GM12878 (cell line): ENCODE measurements at regions not wholly inside any gene's neighbourhood (a gene's known extent, or its start where the extent isn't known, plus 50 kb on each side); places are given as distances from the start of the nearest gene placed in this dataset.

Experiments
- ATAC-seq: fragments of 200-7000 bp; cut with Tn5 transposase; 3 replicates; pipeline ENCODE4 v1.9.1; 2020; ENCODE audit warnings: mild to moderate bottlenecking, moderate library complexity
- BruUV-seq: library from RNA; stranded (reverse); fragments of 400-500 nt; replicated peaks from 2 replicates; lab custom pipeline; 2021; lab: Mats Ljungman, UMichigan
- CTCF ChIA-PET: fragments of 300-600 bp; sonication (Branson Sonifier 250); formaldehyde crosslinking; extraction: SDS; loops from one replicate; lab custom pipeline; 2021; ENCODE audit warnings: inconsistent platforms; lab: Yijun Ruan, JAX
- POLR2A ChIA-PET: fragments of 350-600 bp; formaldehyde crosslinking; extraction: SDS; loops from one replicate; lab custom pipeline; 2021; ENCODE audit warnings: inconsistent platforms; lab: Charles Lee
- RAD21 ChIA-PET: fragments of 300-600 bp; sonication (Branson Sonifier 250); formaldehyde crosslinking; loops from one replicate; lab custom pipeline; 2023; ENCODE audit warnings: antibody characterized with exemption; ENCODE audit not compliant: unreplicated experiment; lab: Charles Lee
- SMC1A ChIA-PET: fragments of 300-600 bp; sonication (Branson Sonifier 250); formaldehyde crosslinking; loops from one replicate; lab custom pipeline; 2023; ENCODE audit not compliant: unreplicated experiment, uncharacterized antibody; lab: Charles Lee
- DNase-seq: peaks from one replicate; pipeline ENCODE4 v3.0.0-alpha.2; 2011; ENCODE audit warnings: low read depth, low spot score
- FAIRE-seq: peaks from 3 replicates; lab custom pipeline; 2011; peaks lifted over from hg19 to GRCh38; lab: Jason Lieb, UNC
- H2AFZ ChIP-seq: 2 replicates; pipeline ENCODE4 v1.6.0; 2011; ENCODE audit warnings: low read depth, low read length, control low read depth; ENCODE audit not compliant: control insufficient read depth
- H3K27ac ChIP-seq: 2 replicates; pipeline ENCODE4 v1.5.1; 2011; ENCODE audit warnings: control low read depth; ENCODE audit not compliant: control insufficient read depth, insufficient read depth
- H3K27me3 ChIP-seq, 2 experiments: replicated peaks in 1 of 2; 2 replicates each; pipeline versions ENCODE4 v1.6.0 to v1.6.1; 2011; ENCODE audit warnings: low read length in 1 of 2; ENCODE audit not compliant: control insufficient read depth in 2 of 2, insufficient read depth in 2 of 2
- H3K36me3 ChIP-seq, 2 experiments: 2 replicates each; pipeline ENCODE4 v1.5.1; 2011; ENCODE audit warnings: low read length in 1 of 2; ENCODE audit not compliant: control insufficient read depth in 2 of 2, insufficient read depth in 2 of 2
- H3K4me1 ChIP-seq: 2 replicates; pipeline ENCODE4 v1.6.1; 2011; ENCODE audit warnings: mild to moderate bottlenecking, low read length, moderate library complexity, mixed read lengths; ENCODE audit not compliant: control insufficient read depth, insufficient read depth
- H3K4me2 ChIP-seq: 2 replicates; pipeline ENCODE4 v1.6.0; 2011; ENCODE audit warnings: control low read depth; ENCODE audit not compliant: control insufficient read depth, insufficient read depth
- H3K4me3 ChIP-seq: fragments of 200-600 bp; sonication (generic); 2 replicates; pipeline ENCODE4 v1.5.1; 2016
- H3K79me2 ChIP-seq: 2 replicates; pipeline ENCODE4 v1.6.0; 2011; ENCODE audit warnings: low read length; ENCODE audit not compliant: control insufficient read depth, insufficient read depth
- H3K9ac ChIP-seq: 2 replicates; pipeline ENCODE4 v1.8.0; 2011; ENCODE audit warnings: low read length, control low read depth, mixed read lengths; ENCODE audit not compliant: control insufficient read depth, insufficient read depth
- H3K9me3 ChIP-seq: replicated peaks from 3 replicates; pipeline ENCODE4 v1.5.1; 2011; ENCODE audit warnings: mild to moderate bottlenecking, low read length; ENCODE audit not compliant: control insufficient read depth, insufficient read depth
- H4K20me1 ChIP-seq: 2 replicates; pipeline ENCODE4 v1.6.0; 2011; ENCODE audit not compliant: control insufficient read depth, insufficient read depth
- BRCA1 ChIP-seq: IDR thresholded peaks from 2 replicates; pipeline ENCODE4 v1.6.1; 2011; ENCODE audit warnings: low read depth, low read length, improper control_type of control experiment
- E4F1 ChIP-seq: fragments of 450-650 bp; IDR thresholded peaks from 2 replicates; pipeline ENCODE4 v1.6.1; 2018; ENCODE audit warnings: borderline replicate concordance, mild to moderate bottlenecking; ENCODE audit not compliant: partially characterized antibody
- ESRRA ChIP-seq: IDR thresholded peaks from 2 replicates; pipeline ENCODE4 v1.6.1; 2012; ENCODE audit warnings: mild to moderate bottlenecking, low read length, improper control_type of control experiment
- MTA2 ChIP-seq: fragments of 450-650 bp; IDR thresholded peaks from 2 replicates; pipeline ENCODE4 v1.6.1; 2016; ENCODE audit warnings: low read depth, mild to moderate bottlenecking, moderate library complexity
- NFYB ChIP-seq: IDR thresholded peaks from 2 replicates; pipeline ENCODE4 v1.6.1; 2011; ENCODE audit warnings: low read depth, mild to moderate bottlenecking, low read length, improper control_type of control experiment, moderate library complexity; ENCODE audit not compliant: insufficient read depth
- PAX5 ChIP-seq: IDR thresholded peaks from 2 replicates; pipeline ENCODE4 v1.6.1; 2011; ENCODE audit warnings: low read depth, low read length, borderline replicate concordance
- PML ChIP-seq: IDR thresholded peaks from 2 replicates; pipeline ENCODE4 v1.6.1; 2012; ENCODE audit warnings: low read length, inconsistent platforms
- SPI1 ChIP-seq: IDR thresholded peaks from 2 replicates; pipeline ENCODE4 v1.6.1; 2011; ENCODE audit warnings: low read depth, mild to moderate bottlenecking, low read length, moderate library complexity, borderline replicate concordance; ENCODE audit not compliant: insufficient read depth
- ZZZ3 ChIP-seq: IDR thresholded peaks from 2 replicates; pipeline ENCODE4 v1.6.1; 2011; ENCODE audit warnings: low read depth; ENCODE audit not compliant: control insufficient read depth, insufficient read length
- WGBS: methylation state at CpG from one replicate; pipeline ENCODE4 v1.1.6; 2016; ENCODE audit warnings: low lambda C conversion rate; ENCODE audit not compliant: insufficient replicate concordance, insufficient coverage; ENCODE audit errors: missing lambda C conversion rate; 5-methylcytosine and 5-hydroxymethylcytosine counted together
- in situ Hi-C: fragments of 300-500 bp; cut with MboI; formaldehyde crosslinking; loops from 9 replicates; pipeline ENCODE4 v1.14.3; 2018; ENCODE audit warnings: mixed read lengths
- intact Hi-C: fragments of 100-400 bp; cut with micrococcal nuclease; formaldehyde crosslinking; loops from one replicate; pipeline ENCODE4 v1.14.2; 2022; ENCODE audit not compliant: unreplicated experiment

GRCh38 chr3:117721866-117722265, 1012.3 kb downstream of the TUSC7 start:
- WGBS, result 14% methylated on average over 2 of the region's 2 CpGs
- no peaks in the 10 kb centered on the region for H4K20me1 ChIP-seq
- POLR2A ChIA-PET, result no interaction called here
- RAD21 ChIA-PET, result interaction anchor here (0.6 to 2.2 kb wide), 2 partner anchors 196 to 1035 kb away, joined by 3 to 7 read pairs; no protein-coding TSS in a partner anchor
- SMC1A ChIA-PET, result interaction anchor here (0.6 to 1.3 kb wide), 2 partner anchors 13 to 83 kb away, joined by 3 read pairs; no protein-coding TSS in a partner anchor
- H2AFZ ChIP-seq, result no peak overlapping the region
- H3K9me3 ChIP-seq, result no peaks in the 10 kb centered on the region
- intact Hi-C loops, result loop anchor here (10.0 kb wide), 1 partner anchor 857 kb away; no protein-coding TSS in a partner anchor
- H3K9ac ChIP-seq, result no peak overlapping the region
- H3K4me2 ChIP-seq, result no peak overlapping the region
- H3K4me3 ChIP-seq, result no peak overlapping the region
- TF ChIP-seq PAX5 (no peak), PML (no peak), NFYB (no peak), MTA2 (no peak), ZZZ3 (no peak), BRCA1 (no peak), ESRRA (no peak)
- TF ChIP-seq, all 136 proteins: peak for 0
- no peaks in the 10 kb centered on the region for H3K36me3 ChIP-seq
- DNase-seq (no peak), ATAC-seq (no peak), FAIRE-seq (no peak)
- BruUV-seq, result no TSS peak
- in situ Hi-C loops, result no loop called here
- no peaks in the 10 kb centered on the region for H3K79me2 ChIP-seq
- no peak overlapping the region for H3K27ac ChIP-seq
- no peaks in the 10 kb centered on the region for H3K4me1 ChIP-seq
- H3K27me3 ChIP-seq, result no peaks in the 10 kb centered on the region; a peak in 1 of 4 replicates
- CTCF ChIA-PET, result interaction anchor here (1.6 kb wide), 1 partner anchor 197 kb away, joined by 5 read pairs; no protein-coding TSS in a partner anchor

GRCh38 chr3:117722856-117723255, 1013.3 kb downstream of the TUSC7 start:
- RAD21 ChIA-PET, result no interaction called here
- no peak overlapping the region for H3K27ac ChIP-seq
- ATAC-seq (peak; percentile 73), DNase-seq (no peak), FAIRE-seq (no peak)
- no peaks in the 10 kb centered on the region for H3K79me2 ChIP-seq
- no peak overlapping the region for H3K4me2 ChIP-seq
- SMC1A ChIA-PET, result interaction anchor here (0.6 to 1.3 kb wide), 2 partner anchors 14 to 840 kb away, joined by 3 read pairs; no protein-coding TSS in a partner anchor
- H3K9me3 ChIP-seq, result no peaks in the 10 kb centered on the region
- H3K36me3 ChIP-seq, result no peaks in the 10 kb centered on the region
- intact Hi-C loops (loop anchor here (10.0 kb wide), 1 partner anchor 858 kb away; no protein-coding TSS in a partner anchor), in situ Hi-C loops (no loop called here)
- no peaks in the 10 kb centered on the region for H3K4me1 ChIP-seq
- no peaks in the 10 kb centered on the region for H4K20me1 ChIP-seq
- no peaks in the 10 kb centered on the region; a peak in 1 of 4 replicates for H3K27me3 ChIP-seq
- TF ChIP-seq SPI1 (peak; percentile 88; the same call in 1 of the 2 replicates), E4F1 (no peak)
- no peak overlapping the region for H3K4me3 ChIP-seq
- CTCF ChIA-PET, result interaction anchor here (0.6 kb wide), 1 partner anchor 547 kb away, joined by 3 read pairs; no protein-coding TSS in a partner anchor
- POLR2A ChIA-PET, result no interaction called here
- H2AFZ ChIP-seq, result no peak overlapping the region
- no TSS peak for BruUV-seq
- no peak overlapping the region for H3K9ac ChIP-seq
- 10% methylated on average over 3 of the region's 3 CpGs for WGBS
